ENCODE measurements at regions not wholly inside any gene's neighbourhood (a gene's known extent, or its start where the extent isn't known, plus 50 kb on each side); places are given as distances from the start of the nearest gene placed in this dataset.

- intact Hi-C loops (cut with DNase I) = no loop called here
- no peaks in the 10 kb centered on the region for H3K36me3 ChIP-seq
- ATAC-seq = no peak
- H3K27ac ChIP-seq = no peak overlapping the region
- no peaks in the 10 kb centered on the region for H3K4me1 ChIP-seq
- H3K4me3 ChIP-seq = no peak overlapping the region
- no peak for TF ChIP-seq CTCF (IDR thresholded peaks at IDR 0.05)
- no peak for DNase-seq
- H3K9me3 ChIP-seq = peaks cover 0 to 6% of the 10 kb centered on the region in 2 donors
- no peaks in the 10 kb centered on the region for H3K27me3 ChIP-seq
Observed at GRCh38 chr6:122285292-122285913, 114.0 kb upstream of the HSF2 start.

GRCh38 chr6:122286512-122286911 lies 112.9 kb upstream of the HSF2 start:
- H3K4me1 ChIP-seq = no peaks in the 10 kb centered on the region
- ATAC-seq = no peak
- no peak overlapping the region for H3K4me3 ChIP-seq
- intact Hi-C loops (cut with DNase I) = no loop called here
- no peak for TF ChIP-seq CTCF (IDR thresholded peaks at IDR 0.05)
- H3K27ac ChIP-seq = no peak overlapping the region
- H3K9me3 ChIP-seq = peaks cover 0 to 2% of the 10 kb centered on the region in 2 donors
- no peaks in the 10 kb centered on the region for H3K36me3 ChIP-seq
- DNase-seq = no peak
- no peaks in the 10 kb centered on the region for H3K27me3 ChIP-seq

- Histone ChIP-seq H3K4me3 (no peak overlapping the region), H3K27me3 (no peaks in the 10 kb centered on the region), H3K9me3 (no peaks in the 10 kb centered on the region), H3K27ac (no peak overlapping the region), H3K36me3 (no peaks in the 10 kb centered on the region), H3K4me1 (no peaks in the 10 kb centered on the region)
- ATAC-seq = no peak
- DNase-seq = peak in 1 of 4 donors; percentile 24
- intact Hi-C loops (cut with DNase I) = no loop called here
- no peak for TF ChIP-seq CTCF (IDR thresholded peaks at IDR 0.05)
Observed at GRCh38 chr6:122289762-122290539, 109.5 kb upstream of the HSF2 start.

GRCh38 chr6:122297010-122297409 lies 102.4 kb upstream of the HSF2 start:
- DNase-seq (no peak), ATAC-seq (no peak)
- Histone ChIP-seq H3K36me3 (no peaks in the 10 kb centered on the region), H3K9me3 (no peaks in the 10 kb centered on the region), H3K27me3 (no peaks in the 10 kb centered on the region), H3K4me3 (no peak overlapping the region), H3K4me1 (no peaks in the 10 kb centered on the region), H3K27ac (no peak overlapping the region)
- no peak for TF ChIP-seq CTCF (IDR thresholded peaks at IDR 0.05)
- intact Hi-C loops (cut with DNase I) = no loop called here

GRCh38 chr6:122302067-122302466 lies 97.4 kb upstream of the HSF2 start:
- no peak overlapping the region for H3K4me3 ChIP-seq
- no peak for DNase-seq
- H3K36me3 ChIP-seq = no peaks in the 10 kb centered on the region
- H3K9me3 ChIP-seq = no peaks in the 10 kb centered on the region
- H3K4me1 ChIP-seq = no peaks in the 10 kb centered on the region
- no peaks in the 10 kb centered on the region for H3K27me3 ChIP-seq
- intact Hi-C loops (cut with DNase I) = no loop called here
- TF ChIP-seq CTCF (IDR thresholded peaks at IDR 0.05) = no peak
- no peak for ATAC-seq
- no peak overlapping the region for H3K27ac ChIP-seq

Data from left lung (tissue), 4 donors.